ENCODE measurements at regions not wholly inside any gene's neighbourhood (a gene's known extent, or its start where the extent isn't known, plus 50 kb on each side); places are given as distances from the start of the nearest gene placed in this dataset.
"Not testable (repeated sequence)": the region's sequence is repeated elsewhere in the genome, so short reads cannot be mapped to it uniquely, and the experiment has no call there.

DNA sequence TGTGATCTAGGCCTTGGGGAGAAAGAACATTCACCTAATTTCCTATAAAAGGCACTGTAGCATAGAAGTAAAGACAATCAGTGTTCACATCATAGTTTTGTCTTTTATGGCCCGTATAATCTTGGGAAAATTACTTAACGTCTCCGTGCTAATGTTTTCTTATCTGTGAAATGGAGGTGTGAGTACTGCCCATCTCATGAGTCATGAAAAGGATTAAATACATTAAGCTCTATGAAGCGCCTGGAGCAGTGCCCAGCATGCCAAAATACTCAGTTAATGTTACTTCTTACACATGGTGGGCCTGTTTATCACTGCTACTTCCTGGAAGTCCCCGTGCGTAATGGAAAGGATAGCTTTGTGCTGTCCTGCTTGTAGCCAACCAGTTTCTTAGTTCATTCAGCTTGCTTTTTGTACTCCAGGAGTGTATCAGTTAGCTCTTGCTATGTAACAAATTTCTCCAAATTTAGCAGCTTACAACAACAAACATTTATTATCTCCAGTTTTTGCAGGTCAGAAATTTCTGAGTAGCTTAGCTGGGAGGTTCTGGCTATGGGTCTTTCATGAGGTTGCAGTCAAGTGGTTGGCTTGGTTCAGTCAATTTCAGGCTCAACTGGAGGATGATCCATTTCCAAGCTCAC, 103.6 kb upstream of the BMP2 start:
- no peaks in the 10 kb centered on the region for H3K27me3 ChIP-seq
- ATAC-seq (ENCODE audit: low FRiP score in 2 of 2) (no peak), DNase-seq (no peak)
- TF ChIP-seq POLR2AphosphoS5 (IDR thresholded peaks at IDR 0.05) (no peak), POLR2A (IDR thresholded peaks at IDR 0.05) (no peak), EP300 (IDR thresholded peaks at IDR 0.05) (no peak)
- TF ChIP-seq, protein P1, sequence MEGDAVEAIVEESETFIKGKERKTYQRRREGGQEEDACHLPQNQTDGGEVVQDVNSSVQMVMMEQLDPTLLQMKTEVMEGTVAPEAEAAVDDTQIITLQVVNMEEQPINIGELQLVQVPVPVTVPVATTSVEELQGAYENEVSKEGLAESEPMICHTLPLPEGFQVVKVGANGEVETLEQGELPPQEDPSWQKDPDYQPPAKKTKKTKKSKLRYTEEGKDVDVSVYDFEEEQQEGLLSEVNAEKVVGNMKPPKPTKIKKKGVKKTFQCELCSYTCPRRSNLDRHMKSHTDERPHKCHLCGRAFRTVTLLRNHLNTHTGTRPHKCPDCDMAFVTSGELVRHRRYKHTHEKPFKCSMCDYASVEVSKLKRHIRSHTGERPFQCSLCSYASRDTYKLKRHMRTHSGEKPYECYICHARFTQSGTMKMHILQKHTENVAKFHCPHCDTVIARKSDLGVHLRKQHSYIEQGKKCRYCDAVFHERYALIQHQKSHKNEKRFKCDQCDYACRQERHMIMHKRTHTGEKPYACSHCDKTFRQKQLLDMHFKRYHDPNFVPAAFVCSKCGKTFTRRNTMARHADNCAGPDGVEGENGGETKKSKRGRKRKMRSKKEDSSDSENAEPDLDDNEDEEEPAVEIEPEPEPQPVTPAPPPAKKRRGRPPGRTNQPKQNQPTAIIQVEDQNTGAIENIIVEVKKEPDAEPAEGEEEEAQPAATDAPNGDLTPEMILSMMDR (IDR thresholded peaks at IDR 0.05), result no peak
- no peaks in the 10 kb centered on the region for H3K36me3 ChIP-seq
- WGBS, 2 donors, result 79 to 85% methylated on average over 6 of the region's 6 CpGs
- no peaks in the 10 kb centered on the region for H3K9me3 ChIP-seq
- H3K27ac ChIP-seq, result no peak overlapping the region
- no peaks in the 10 kb centered on the region for H3K4me1 ChIP-seq
- H3K4me3 ChIP-seq, result no peak overlapping the region

DNA sequence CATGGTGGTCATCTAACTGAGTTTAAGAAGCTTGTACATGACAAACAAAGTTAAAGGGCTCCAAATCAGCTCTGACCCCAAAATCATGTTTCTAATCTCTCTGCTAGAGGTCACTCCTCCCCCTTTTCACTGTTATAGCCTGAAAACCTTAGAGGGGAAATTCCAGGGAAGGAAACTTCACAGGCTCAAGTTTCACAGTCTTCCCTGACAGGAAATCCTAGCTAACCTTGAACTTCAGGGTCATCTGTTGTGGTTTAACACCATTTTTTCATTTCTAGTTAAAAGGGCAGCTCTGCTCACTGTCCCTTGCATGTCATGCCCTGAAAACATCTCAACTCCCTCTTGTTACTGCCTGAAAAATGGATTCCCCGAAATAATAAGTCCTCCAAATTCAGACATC, 104.4 kb upstream of the BMP2 start:
- H3K4me1 ChIP-seq, result no peaks in the 10 kb centered on the region
- no peaks in the 10 kb centered on the region for H3K9me3 ChIP-seq
- H3K36me3 ChIP-seq, result no peaks in the 10 kb centered on the region
- no peak for ATAC-seq (ENCODE audit: low FRiP score in 2 of 2)
- H3K4me3 ChIP-seq, result no peak overlapping the region
- 78 to 85% methylated on average over 1 of the region's 1 CpG for WGBS, 2 donors
- H3K27ac ChIP-seq, result no peak overlapping the region
- TF ChIP-seq, protein P1 (IDR thresholded peaks at IDR 0.05), result no peak
- TF ChIP-seq EP300 (IDR thresholded peaks at IDR 0.05) (no peak), POLR2AphosphoS5 (IDR thresholded peaks at IDR 0.05) (no peak), POLR2A (IDR thresholded peaks at IDR 0.05) (no peak)
- H3K27me3 ChIP-seq, result no peaks in the 10 kb centered on the region
- no peak for DNase-seq

DNA sequence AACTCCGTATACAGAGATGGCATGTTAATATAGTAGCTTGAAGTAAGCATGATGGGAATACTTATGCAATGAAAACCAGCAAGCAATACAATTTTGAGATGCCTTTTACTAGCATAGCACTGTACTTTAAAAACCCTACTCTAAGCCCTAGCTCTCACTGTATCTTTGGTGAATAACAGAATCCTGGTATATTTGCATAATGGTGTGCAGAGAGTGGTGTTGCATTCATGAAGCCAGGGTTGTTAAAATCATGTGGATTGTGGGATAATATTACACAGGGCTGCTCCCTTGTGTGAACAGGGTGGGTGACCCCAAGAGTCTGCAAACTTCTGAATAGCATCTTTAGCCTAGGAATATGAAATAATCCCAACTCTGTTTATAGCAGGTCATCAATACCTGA, 105.2 kb upstream of the BMP2 start:
- WGBS, 2 donors, result 82 to 90% methylated on average over 1 of the region's 1 CpG
- no peak for TF ChIP-seq EP300 (IDR thresholded peaks at IDR 0.05)
- TF ChIP-seq, protein P1 (IDR thresholded peaks at IDR 0.05), result no peak
- TF ChIP-seq POLR2A (IDR thresholded peaks at IDR 0.05), result no peak
- no peak for TF ChIP-seq POLR2AphosphoS5 (IDR thresholded peaks at IDR 0.05)
- ATAC-seq (ENCODE audit: low FRiP score in 2 of 2), result no peak
- Histone ChIP-seq H3K27me3 (no peaks in the 10 kb centered on the region), H3K36me3 (no peaks in the 10 kb centered on the region), H3K27ac (no peak overlapping the region), H3K4me1 (no peaks in the 10 kb centered on the region), H3K4me3 (no peak overlapping the region), H3K9me3 (no peaks in the 10 kb centered on the region)
- DNase-seq, result no peak

DNA sequence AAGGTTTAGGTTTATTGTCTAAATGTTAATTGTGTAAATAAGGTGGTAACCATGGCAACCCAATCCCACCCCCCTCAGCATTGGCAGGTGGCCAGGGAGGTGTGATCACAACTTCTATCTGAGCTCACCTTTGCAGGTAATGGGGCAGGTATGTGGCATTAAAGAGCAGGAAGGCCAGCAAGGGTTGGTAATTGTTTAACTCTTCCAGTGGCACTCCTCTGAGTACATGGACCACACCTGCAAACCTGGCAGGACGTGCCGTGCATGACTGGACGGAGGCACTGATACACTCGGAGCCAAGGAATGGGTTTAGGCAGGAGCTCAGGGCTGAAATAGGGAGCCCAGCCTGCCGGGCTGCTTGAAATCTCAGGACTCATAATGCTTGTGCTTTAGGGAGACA, 107.0 kb upstream of the BMP2 start:
- Histone ChIP-seq H3K27ac (no peak overlapping the region), H3K4me3 (no peak overlapping the region), H3K36me3 (no peaks in the 10 kb centered on the region), H3K4me1 (no peaks in the 10 kb centered on the region), H3K27me3 (no peaks in the 10 kb centered on the region), H3K9me3 (no peaks in the 10 kb centered on the region)
- 66 to 70% methylated on average over 5 of the region's 5 CpGs for WGBS, 2 donors
- TF ChIP-seq POLR2A (IDR thresholded peaks at IDR 0.05), result no peak
- peak; percentile 8 to 59 for DNase-seq
- ATAC-seq (ENCODE audit: low FRiP score in 2 of 2), result peak in 1 of 2 donors; percentile 75

DNA sequence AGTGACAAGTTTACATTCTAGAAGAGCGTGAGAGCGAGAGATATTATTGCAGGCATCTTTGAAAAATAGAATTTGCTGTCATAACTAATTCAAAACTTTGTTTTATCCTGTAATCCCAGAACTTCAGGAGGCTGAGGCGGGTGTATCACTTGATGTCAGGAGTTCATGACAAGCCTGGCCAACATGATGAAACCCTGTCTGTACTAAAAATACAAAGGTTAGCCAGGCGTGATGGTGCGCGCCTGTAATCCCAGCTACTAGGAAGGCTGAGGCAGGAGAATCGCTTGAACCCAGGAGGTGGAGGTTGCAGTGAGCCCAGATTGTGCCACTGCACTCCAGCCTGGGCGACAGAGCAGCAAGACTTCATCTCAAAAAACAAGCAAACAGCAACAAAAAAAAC, 108.6 kb upstream of the BMP2 start:
- not testable (repeated sequence) for ATAC-seq (ENCODE audit: low FRiP score in 2 of 2); H3K27me3 ChIP-seq; H3K36me3 ChIP-seq; H3K4me3 ChIP-seq; DNase-seq; H3K27ac ChIP-seq; H3K9me3 ChIP-seq; H3K4me1 ChIP-seq
- WGBS, 2 donors, result 91 to 94% methylated on average over 8 of the region's 8 CpGs

DNA sequence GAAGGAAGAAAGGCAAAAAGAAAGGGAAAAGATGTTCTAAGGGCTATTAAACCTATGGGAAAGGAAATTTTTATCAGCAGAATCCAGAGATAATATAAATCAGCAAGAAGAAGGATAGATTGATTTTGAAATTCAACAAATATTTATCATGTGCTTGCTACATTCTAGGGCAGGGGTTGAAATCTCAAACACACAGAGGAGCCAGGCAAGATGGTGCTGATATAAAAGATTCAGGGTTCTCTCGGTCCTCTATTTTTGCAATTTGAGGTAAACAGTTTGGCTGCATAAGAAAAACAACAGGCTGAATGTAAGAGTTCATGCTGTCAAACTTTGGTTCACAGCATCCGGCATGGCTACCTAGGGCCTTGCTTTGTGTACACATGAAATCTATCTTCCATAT, 109.6 kb upstream of the BMP2 start:
- no peak for ATAC-seq (ENCODE audit: low FRiP score in 2 of 2)
- no peak overlapping the region for H3K4me3 ChIP-seq
- no peaks in the 10 kb centered on the region for H3K27me3 ChIP-seq
- no peak overlapping the region for H3K27ac ChIP-seq
- H3K36me3 ChIP-seq, result no peaks in the 10 kb centered on the region
- no peak for DNase-seq
- no peaks in the 10 kb centered on the region for H3K9me3 ChIP-seq
- TF ChIP-seq EP300 (IDR thresholded peaks at IDR 0.05) (no peak), POLR2AphosphoS5 (IDR thresholded peaks at IDR 0.05) (no peak), POLR2A (IDR thresholded peaks at IDR 0.05) (no peak)
- TF ChIP-seq, protein P1 (IDR thresholded peaks at IDR 0.05), result no peak
- peaks cover 0 to 2% (median 0%) of the 10 kb centered on the region in 4 donors for H3K4me1 ChIP-seq
- WGBS, 2 donors, result 86 to 95% methylated on average over 2 of the region's 2 CpGs

Data from upper lobe of left lung (tissue), 6 donors.